H1 (cell line): ENCODE measurements at regions not wholly inside any gene's neighbourhood (a gene's known extent, or its start where the extent isn't known, plus 50 kb on each side); places are given as distances from the start of the nearest gene placed in this dataset.

Source experiments
- CTCF ChIA-PET: fragments of 300-600 bp; sonication (Branson Sonifier 250); formaldehyde crosslinking; loops from one replicate; lab custom pipeline; 2021; ENCODE audit not compliant: partially characterized antibody; lab: Charles Lee
- POLR2A ChIA-PET: fragments of 300-600 bp; sonication (Branson Sonifier 250); formaldehyde crosslinking; loops from one replicate; lab custom pipeline; 2021; ENCODE audit warnings: inconsistent platforms; ENCODE audit not compliant: partially characterized antibody; lab: Charles Lee
- DNase-seq, 2 experiments: peaks; one replicate each; pipeline versions ENCODE4 v3.0.0 to v3.0.0-alpha.2; 2010 to 2022; ENCODE audit warnings: low spot score in 2 of 2, low read depth in 1 of 2, mixed read lengths in 1 of 2
- FAIRE-seq: peaks from 2 replicates; lab custom pipeline; 2011; peaks lifted over from hg19 to GRCh38; lab: Jason Lieb, UNC
- H2AFZ ChIP-seq: 2 replicates; pipeline ENCODE4 v1.8.1; 2012; ENCODE audit warnings: low read length, inconsistent platforms
- H2AK5ac ChIP-seq: 2 replicates; pipeline ENCODE4 v1.6.1; 2013; ENCODE audit warnings: low read depth, low read length
- H2BK120ac ChIP-seq: replicated peaks from 2 replicates; pipeline ENCODE3; 2013; ENCODE audit warnings: low read depth, low read length, inconsistent platforms
- H2BK12ac ChIP-seq: 2 replicates; pipeline ENCODE4 v1.6.1; 2013; ENCODE audit warnings: low read depth, low read length
- H2BK15ac ChIP-seq: 2 replicates; pipeline ENCODE4 v1.6.1; 2013; ENCODE audit warnings: low read length
- H2BK20ac ChIP-seq: 2 replicates; pipeline ENCODE4 v1.6.1; 2013; ENCODE audit warnings: low read length
- H2BK5ac ChIP-seq: 2 replicates; pipeline ENCODE4 v1.6.1; 2013; ENCODE audit warnings: low read depth, low read length
- H3K14ac ChIP-seq: 2 replicates; pipeline ENCODE4 v1.6.1; 2013; ENCODE audit warnings: inconsistent platforms; ENCODE audit not compliant: insufficient read length
- H3K18ac ChIP-seq: 2 replicates; pipeline ENCODE4 v1.6.1; 2013; ENCODE audit warnings: low read length; ENCODE audit errors: extremely low read depth
- H3K23ac ChIP-seq: 2 replicates; pipeline ENCODE4 v1.6.1; 2013; ENCODE audit warnings: inconsistent platforms; ENCODE audit not compliant: insufficient read length
- H3K23me2 ChIP-seq: 2 replicates; pipeline ENCODE4 v1.6.1; 2013; ENCODE audit warnings: low read depth, low read length
- H3K27ac ChIP-seq: 2 replicates; pipeline ENCODE4 v1.6.1; 2011; ENCODE audit warnings: low read depth, low read length, inconsistent platforms
- H3K27me3 ChIP-seq, 4 experiments: replicated peaks in 1 of 4; 1 replicate in 1 of 4; 2 replicates in 3 of 4; pipeline versions ENCODE4 v1.6.1 to v1.8.1; 2011 to 2013; ENCODE audit warnings: low read length in 3 of 4, mild to moderate bottlenecking in 3 of 4, inconsistent platforms in 2 of 4, mixed read lengths in 2 of 4, moderate library complexity in 1 of 4; ENCODE audit not compliant: control insufficient read depth in 3 of 4, insufficient read depth in 3 of 4; ENCODE audit errors: extremely low read depth in 1 of 4
- H3K36me3 ChIP-seq, 4 experiments: 2 replicates each; pipeline versions ENCODE4 v1.6.1 to v1.8.1; 2011 to 2013; ENCODE audit warnings: mild to moderate bottlenecking in 4 of 4, low read length in 3 of 4, moderate library complexity in 2 of 4, control low read depth in 1 of 4, inconsistent platforms in 1 of 4; ENCODE audit not compliant: insufficient read depth in 4 of 4, control insufficient read depth in 2 of 4
- H3K4ac ChIP-seq: replicated peaks from 2 replicates; pipeline ENCODE3; 2013; ENCODE audit warnings: low read length, low read depth, mixed read lengths, inconsistent platforms; ENCODE audit not compliant: insufficient read length
- H3K4me1 ChIP-seq, 4 experiments: replicated peaks in 1 of 4; 1 replicate in 1 of 4; 2 replicates in 3 of 4; pipeline versions ENCODE4 v1.6.1 to v1.8.1; 2011 to 2013; ENCODE audit warnings: low read length in 3 of 4, inconsistent platforms in 2 of 4, mixed read lengths in 1 of 4; ENCODE audit not compliant: insufficient read depth in 4 of 4, control insufficient read depth in 3 of 4
- H3K4me2 ChIP-seq, 2 experiments: 2 replicates each; pipeline versions ENCODE4 v1.6.1 to v1.8.1; 2011 to 2013; ENCODE audit warnings: low read depth in 2 of 2, low read length in 2 of 2, control low read depth in 1 of 2, inconsistent platforms in 1 of 2, mild to moderate bottlenecking in 1 of 2; ENCODE audit not compliant: insufficient read depth in 1 of 2
- H3K4me3 ChIP-seq, 4 experiments: fragments of 200-600, 300-600 bp in 1 of 4; sonication (generic), shearing (Covaris generic), sonication (Bioruptor Twin) in 1 of 4; 2 replicates each; pipeline versions ENCODE4 v1.5.1 to v1.8.1; 2011 to 2016; ENCODE audit warnings: low read length in 4 of 4, low read depth in 3 of 4, control low read depth in 2 of 4, inconsistent platforms in 2 of 4, mild to moderate bottlenecking in 2 of 4, mixed read lengths in 1 of 4, moderate library complexity in 1 of 4; ENCODE audit not compliant: insufficient read depth in 2 of 4; ENCODE audit errors: extremely low read depth in 1 of 4
- H3K56ac ChIP-seq: replicated peaks from 2 replicates; pipeline ENCODE3; 2013; ENCODE audit warnings: low read depth, mild to moderate bottlenecking, mixed read lengths, low read length, inconsistent platforms; ENCODE audit not compliant: insufficient read length
- H3K79me1 ChIP-seq: 2 replicates; pipeline ENCODE4 v1.6.1; 2013; ENCODE audit warnings: low read depth, low read length, control low read depth
- H3K79me2 ChIP-seq, 2 experiments: 2 replicates each; pipeline versions ENCODE4 v1.6.1 to v1.8.1; 2012 to 2013; ENCODE audit warnings: low read length in 2 of 2, mild to moderate bottlenecking in 2 of 2, inconsistent platforms in 1 of 2; ENCODE audit not compliant: insufficient read depth in 2 of 2, control insufficient read depth in 1 of 2
- H3K9ac ChIP-seq, 4 experiments: replicated peaks in 1 of 4; 1 replicate in 1 of 4; 2 replicates in 3 of 4; pipeline versions ENCODE4 v1.6.1 to v1.8.1; 2011 to 2013; ENCODE audit warnings: low read depth in 3 of 4, low read length in 3 of 4, control low read depth in 2 of 4, mild to moderate bottlenecking in 2 of 4, moderate library complexity in 2 of 4, inconsistent platforms in 1 of 4; ENCODE audit errors: extremely low read depth in 1 of 4
- H3K9me3 ChIP-seq, 2 experiments: 2 replicates each; pipeline versions ENCODE4 v1.6.1 to v1.8.1; 2012 to 2013; ENCODE audit warnings: mild to moderate bottlenecking in 2 of 2, moderate library complexity in 2 of 2, control low read depth in 1 of 2, inconsistent platforms in 1 of 2, low read depth in 1 of 2, low read length in 1 of 2, mixed read lengths in 1 of 2; ENCODE audit not compliant: insufficient read depth in 2 of 2
- H4K20me1 ChIP-seq, 2 experiments: replicated peaks in 1 of 2; 2 replicates each; pipeline versions ENCODE3 to v1.8.1; 2011 to 2013; ENCODE audit warnings: inconsistent platforms in 2 of 2, low read length in 2 of 2, mild to moderate bottlenecking in 1 of 2; ENCODE audit not compliant: insufficient read depth in 2 of 2, control insufficient read depth in 1 of 2
- H4K5ac ChIP-seq: 2 replicates; pipeline ENCODE4 v1.6.1; 2013; ENCODE audit warnings: low read length, low read depth, mixed read lengths, inconsistent platforms; ENCODE audit not compliant: insufficient read length
- H4K8ac ChIP-seq: 2 replicates; pipeline ENCODE4 v1.8.0; 2013; ENCODE audit warnings: mild to moderate bottlenecking, moderate library complexity, low read length, inconsistent platforms; ENCODE audit not compliant: insufficient read depth; ENCODE audit errors: extremely low read depth
- H4K91ac ChIP-seq: replicated peaks from 2 replicates; pipeline ENCODE3; 2013; ENCODE audit warnings: low read length, mixed read lengths, inconsistent platforms; ENCODE audit not compliant: insufficient read length
- ASH2L ChIP-seq: fragments of 200-600, 300-600 bp; sonication (generic); IDR thresholded peaks from one replicate; pipeline ENCODE4 v1.7.1; 2017; ENCODE audit warnings: low read length
- CBX8 ChIP-seq: fragments of 300-800, 300-1000 bp; sonication (generic); IDR thresholded peaks from 2 replicates; pipeline ENCODE4 v1.7.1; 2016; ENCODE audit warnings: low read depth, low read length, borderline replicate concordance
- CHD1 ChIP-seq: IDR thresholded peaks from 2 replicates; pipeline ENCODE4 v1.6.1; 2012; ENCODE audit warnings: low read depth, low read length, improper control_type of control experiment
- CTCF ChIP-seq, 3 experiments: IDR thresholded peaks; 1 replicate in 2 of 3; 2 replicates in 1 of 3; pipeline versions ENCODE4 v1.5.1 to v1.6.1; 2011; ENCODE audit warnings: low read length in 3 of 3, mild to moderate bottlenecking in 3 of 3, inconsistent platforms in 2 of 3, low read depth in 1 of 3, moderate library complexity in 1 of 3; ENCODE audit not compliant: insufficient read depth in 1 of 3; ENCODE audit errors: control extremely low read depth in 1 of 3
- EP300 ChIP-seq, 2 experiments: IDR thresholded peaks; 1 replicate in 1 of 2; 2 replicates in 1 of 2; pipeline ENCODE4 v1.6.1; 2011 to 2012; ENCODE audit warnings: low read depth in 2 of 2, low read length in 2 of 2, mild to moderate bottlenecking in 2 of 2, borderline replicate concordance in 1 of 2, inconsistent platforms in 1 of 2, moderate library complexity in 1 of 2
- FOSL1 ChIP-seq: IDR thresholded peaks from 2 replicates; pipeline ENCODE4 v1.6.1; 2011; ENCODE audit warnings: mild to moderate bottlenecking, low read depth, low read length, moderate library complexity; ENCODE audit not compliant: insufficient read depth
- HDAC2 ChIP-seq, 2 experiments: fragments of 300-600 bp in 1 of 2; sonication (generic) in 1 of 2; IDR thresholded peaks; 2 replicates each; pipeline ENCODE4 v1.6.1; 2011 to 2012; ENCODE audit warnings: low read depth in 2 of 2, low read length in 2 of 2, mild to moderate bottlenecking in 2 of 2, moderate library complexity in 2 of 2, borderline replicate concordance in 1 of 2, inconsistent platforms in 1 of 2
- KDM1A ChIP-seq: fragments of 200-600, 300-600 bp; sonication (generic); IDR thresholded peaks from 2 replicates; pipeline ENCODE4 v1.7.1; 2016; ENCODE audit warnings: mild to moderate bottlenecking, low read length, borderline replicate concordance
- NRF1 ChIP-seq: IDR thresholded peaks from 2 replicates; pipeline ENCODE4 v1.6.1; 2011; ENCODE audit warnings: mild to moderate bottlenecking, low read depth, low read length, improper control_type of control experiment
- SP2 ChIP-seq: IDR thresholded peaks from 2 replicates; pipeline ENCODE4 v1.6.1; 2012; ENCODE audit warnings: mild to moderate bottlenecking, low read length, inconsistent platforms
- TAF7 ChIP-seq: optimal IDR thresholded peaks from 2 replicates; pipeline ENCODE3; 2011; ENCODE audit warnings: low read depth, mild to moderate bottlenecking, inconsistent platforms, low read length, moderate library complexity, borderline replicate concordance
- WGBS, 2 experiments: shearing (Covaris generic) in 1 of 2; methylation state at CpG; one replicate each; pipeline versions ENCODE4 v1.1.6 to v1.1.7; 2013 to 2015; ENCODE audit warnings: low lambda C conversion rate in 2 of 2, mixed read lengths in 2 of 2, inconsistent platforms in 1 of 2, low coverage in 1 of 2, missing lambda C conversion rate in 1 of 2; ENCODE audit not compliant: insufficient replicate concordance in 2 of 2, insufficient coverage in 1 of 2, insufficient read length in 1 of 2; ENCODE audit errors: extremely low coverage in 1 of 2, missing lambda C conversion rate in 1 of 2; 5-methylcytosine and 5-hydroxymethylcytosine counted together

GRCh38 chr18:5649439-5649838 lies 105.6 kb upstream of the EPB41L3 start:
- H4K5ac ChIP-seq: no peak overlapping the region
- no peak for FAIRE-seq
- no peak overlapping the region for H3K4me2 ChIP-seq
- no peak overlapping the region for H2BK15ac ChIP-seq
- H4K8ac ChIP-seq: no peak overlapping the region
- no peak overlapping the region for H3K9ac ChIP-seq
- no peaks in the 10 kb centered on the region for H4K20me1 ChIP-seq
- H3K27me3 ChIP-seq: no peaks in the 10 kb centered on the region
- no peak for DNase-seq
- H3K36me3 ChIP-seq: no peaks in the 10 kb centered on the region
- ChIA-PET CTCF (interaction anchor here (1.6 kb wide), 1 partner anchor 19 kb away, joined by 3 read pairs; no protein-coding TSS in a partner anchor), POLR2A (no interaction called here)
- no peaks in the 10 kb centered on the region for H3K79me1 ChIP-seq
- no peak overlapping the region for H2BK12ac ChIP-seq
- no peak overlapping the region for H3K4ac ChIP-seq
- no peak overlapping the region for H3K27ac ChIP-seq
- 91% methylated on average over 8 of the region's 8 CpGs; no CpG with 5 or more reads in 1 of the 2 experiments for whole genome bisulfite sequencing, 2 experiments
- no peak overlapping the region for H3K18ac ChIP-seq
- H3K23me2 ChIP-seq: no peaks in the 10 kb centered on the region
- H3K4me3 ChIP-seq: no peak overlapping the region
- no peak overlapping the region for H3K14ac ChIP-seq
- H3K79me2 ChIP-seq: no peaks in the 10 kb centered on the region
- no peak overlapping the region for H2BK5ac ChIP-seq
- H3K23ac ChIP-seq: no peak overlapping the region
- H2AFZ ChIP-seq: no peak overlapping the region
- H2AK5ac ChIP-seq: no peak overlapping the region
- H3K56ac ChIP-seq: no peak overlapping the region
- no peak overlapping the region for H4K91ac ChIP-seq
- H2BK120ac ChIP-seq: no peak overlapping the region
- H3K4me1 ChIP-seq: peaks cover 0 to 4% (median under 1%) of the 10 kb centered on the region in 4 experiments; a peak in 3 of 7 replicates
- peaks cover 0 to 3% of the 10 kb centered on the region in 2 experiments; a peak in 1 of 4 replicates for H3K9me3 ChIP-seq
- H2BK20ac ChIP-seq: no peak overlapping the region
- TF ChIP-seq CTCF (IDR thresholded peaks at IDR 0.05; ENCODE audit: control extremely low read depth in 1 of 3, insufficient read depth in 1 of 3, low read depth in 1 of 3, low read length in 3 of 3): no peak
- no peak for TF ChIP-seq CHD1
- TF ChIP-seq CBX8: no peak
- TF ChIP-seq HDAC2 (IDR thresholded peaks at IDR 0.05; ENCODE audit: borderline replicate concordance in 1 of 2, low read depth in 2 of 2, low read length in 2 of 2): no peak
- no peak for TF ChIP-seq EP300 (IDR thresholded peaks at IDR 0.05; ENCODE audit: borderline replicate concordance in 1 of 2, low read depth in 2 of 2, low read length in 2 of 2)
- TF ChIP-seq TAF7: no peak
- no peak for TF ChIP-seq ASH2L
- TF ChIP-seq SP2: no peak
- no peak for TF ChIP-seq KDM1A
- no peak for TF ChIP-seq NRF1
- TF ChIP-seq FOSL1: no peak
